ENCODE measurements at regions not wholly inside any gene's neighbourhood (a gene's known extent, or its start where the extent isn't known, plus 50 kb on each side); places are given as distances from the start of the nearest gene placed in this dataset.

GRCh38 chr4:125501090-125501489 lies 186.3 kb downstream of the FAT4 start:
- TF ChIP-seq ZNF17 (CRISPR knock-in tag; IDR thresholded peaks at IDR 0.05) = no peak
- TF ChIP-seq ZNF513 (CRISPR knock-in tag; conservative IDR thresholded peaks at IDR 0.05) = no peak
- TF ChIP-seq ZBED4 (CRISPR knock-in tag; IDR thresholded peaks at IDR 0.05; ENCODE audit: borderline replicate concordance) = no peak
- no peaks in the 10 kb centered on the region for H3K79me2 ChIP-seq (ENCODE audit: insufficient read depth, low read length)
- in situ Hi-C loops (cut with HindIII; ENCODE audit: extremely low pct_ligation_motif_present, low pct_unique_long_range_greater_than_20kb) (no loop called here), intact Hi-C loops (cut with micrococcal nuclease; ENCODE audit: unreplicated experiment) (no loop called here)
- ChIA-PET CTCF (ENCODE audit: low intra/inter-chr PET ratio, low total read pairs) (no interaction called here), POLR2A (no interaction called here)
- H3K4me1 ChIP-seq (ENCODE audit: insufficient read depth, low read length) = no peaks in the 10 kb centered on the region
- no peak overlapping the region for H3K27ac ChIP-seq (ENCODE audit: extremely low read length, insufficient read depth, low read length)
- no peak overlapping the region for H3K4me2 ChIP-seq (ENCODE audit: low read depth, low read length)
- no peaks in the 10 kb centered on the region for H3K36me3 ChIP-seq (replicated peaks in 1 of 2; ENCODE audit: control insufficient read depth in 1 of 2, insufficient read depth in 2 of 2, low read length in 2 of 2)
- BruUV-seq (replicated peaks) = no TSS peak
- H3K4me3 ChIP-seq (replicated peaks in 1 of 3; ENCODE audit: insufficient read depth in 1 of 3, low read depth in 2 of 3, low read length in 3 of 3) = no peak overlapping the region
- WGBS (ENCODE audit: low lambda C conversion rate) = 8% methylated on average over 3 of the region's 3 CpGs
- no peak overlapping the region for H2AFZ ChIP-seq (ENCODE audit: low read length)
- FAIRE-seq (no peak), ATAC-seq (no peak), DNase-seq (ENCODE audit: low spot score) (no peak)
- no peaks in the 10 kb centered on the region for H3K9me3 ChIP-seq (ENCODE audit: low read length)
- H3K27me3 ChIP-seq (ENCODE audit: control insufficient read depth in 1 of 2, insufficient read depth in 2 of 2, low read length in 2 of 2) = no peaks in the 10 kb centered on the region
- no peak overlapping the region for H3K9ac ChIP-seq (ENCODE audit: insufficient read depth, low read depth, low read length)
- no peaks in the 10 kb centered on the region for H4K20me1 ChIP-seq (ENCODE audit: insufficient read depth, low read length)

GRCh38 chr4:125501568-125501967 lies 186.8 kb downstream of the FAT4 start:
- H2AFZ ChIP-seq (ENCODE audit: low read length) = no peak overlapping the region
- H3K27ac ChIP-seq (ENCODE audit: extremely low read length, insufficient read depth, low read length) = no peak overlapping the region
- H3K36me3 ChIP-seq (replicated peaks in 1 of 2; ENCODE audit: control insufficient read depth in 1 of 2, insufficient read depth in 2 of 2, low read length in 2 of 2) = no peaks in the 10 kb centered on the region
- in situ Hi-C loops (cut with HindIII; ENCODE audit: extremely low pct_ligation_motif_present, low pct_unique_long_range_greater_than_20kb) (no loop called here), intact Hi-C loops (cut with micrococcal nuclease; ENCODE audit: unreplicated experiment) (no loop called here)
- no peaks in the 10 kb centered on the region for H4K20me1 ChIP-seq (ENCODE audit: insufficient read depth, low read length)
- ATAC-seq = no peak
- WGBS (ENCODE audit: low lambda C conversion rate) = 26% methylated on average over 4 of the region's 4 CpGs
- no peaks in the 10 kb centered on the region for H3K27me3 ChIP-seq (ENCODE audit: control insufficient read depth in 1 of 2, insufficient read depth in 2 of 2, low read length in 2 of 2)
- ChIA-PET POLR2A (no interaction called here), CTCF (ENCODE audit: low intra/inter-chr PET ratio, low total read pairs) (no interaction called here)
- H3K9ac ChIP-seq (ENCODE audit: insufficient read depth, low read depth, low read length) = no peak overlapping the region
- BruUV-seq (replicated peaks) = no TSS peak
- no peak for FAIRE-seq
- H3K4me2 ChIP-seq (ENCODE audit: low read depth, low read length) = no peak overlapping the region
- H3K79me2 ChIP-seq (ENCODE audit: insufficient read depth, low read length) = no peaks in the 10 kb centered on the region
- no peak for DNase-seq (ENCODE audit: low spot score)
- H3K9me3 ChIP-seq (ENCODE audit: low read length) = no peaks in the 10 kb centered on the region
- no peaks in the 10 kb centered on the region for H3K4me1 ChIP-seq (ENCODE audit: insufficient read depth, low read length)
- TF ChIP-seq ZC3H13 (CRISPR knock-in tag; IDR thresholded peaks at IDR 0.05) = no peak
- no peak for TF ChIP-seq ZNF329 (CRISPR knock-in tag; IDR thresholded peaks at IDR 0.05; ENCODE audit: low read depth)
- no peak for TF ChIP-seq NFKB2 (CRISPR knock-in tag; IDR thresholded peaks at IDR 0.05; ENCODE audit: borderline replicate concordance)
- TF ChIP-seq ZNF253 (CRISPR knock-in tag; IDR thresholded peaks at IDR 0.05; ENCODE audit: borderline replicate concordance) = no peak
- no peak for TF ChIP-seq ZNF180 (CRISPR knock-in tag; IDR thresholded peaks at IDR 0.05; ENCODE audit: borderline replicate concordance, low read depth)
- H3K4me3 ChIP-seq (replicated peaks in 1 of 3; ENCODE audit: insufficient read depth in 1 of 3, low read depth in 2 of 3, low read length in 3 of 3) = no peak overlapping the region
